OCI-LY7 (cell line): ENCODE measurements at regions not wholly inside any gene's neighbourhood (a gene's known extent, or its start where the extent isn't known, plus 50 kb on each side); places are given as distances from the start of the nearest gene placed in this dataset.

Source experiments
- EZH2phosphoT487 ChIP-seq: fragments of 200-600 bp; sonication (generic); IDR thresholded peaks from 2 replicates; pipeline ENCODE4 v1.6.1; 2018; ENCODE audit warnings: low read depth, borderline replicate concordance, mild to moderate bottlenecking, mixed run types, antibody characterized with exemption, low read length, moderate library complexity, mixed read lengths
- TF ChIP-seq, protein P1 (sequence below): fragments of 200-600 bp; sonication (generic); conservative IDR thresholded peaks from 2 replicates; pipeline ENCODE4 v1.5.1; 2014; ENCODE audit warnings: mild to moderate bottlenecking, antibody characterized with exemption, low read length, moderate library complexity, mixed read lengths

DNA sequence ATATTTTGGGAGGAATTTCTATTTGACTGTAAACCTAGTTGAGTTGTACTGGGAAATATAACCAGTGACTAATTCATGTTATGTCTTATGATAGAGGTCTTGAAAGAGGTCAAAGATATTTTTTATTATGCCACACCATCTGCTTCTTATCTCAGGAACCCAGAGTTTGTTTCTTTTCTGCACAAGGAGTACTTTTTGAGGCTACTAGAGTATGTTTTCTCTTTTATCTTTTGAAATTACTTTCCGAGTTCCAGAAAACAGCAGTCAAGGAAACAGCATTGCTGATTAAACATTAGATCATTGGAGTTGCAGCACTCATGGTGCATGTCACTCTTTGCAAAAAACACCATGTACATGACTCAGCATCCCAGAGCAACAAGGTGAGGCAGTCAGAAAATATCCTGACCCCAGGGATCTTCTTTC is 645.8 kb upstream of the NR2F2 start:
- TF ChIP-seq, protein P1, sequence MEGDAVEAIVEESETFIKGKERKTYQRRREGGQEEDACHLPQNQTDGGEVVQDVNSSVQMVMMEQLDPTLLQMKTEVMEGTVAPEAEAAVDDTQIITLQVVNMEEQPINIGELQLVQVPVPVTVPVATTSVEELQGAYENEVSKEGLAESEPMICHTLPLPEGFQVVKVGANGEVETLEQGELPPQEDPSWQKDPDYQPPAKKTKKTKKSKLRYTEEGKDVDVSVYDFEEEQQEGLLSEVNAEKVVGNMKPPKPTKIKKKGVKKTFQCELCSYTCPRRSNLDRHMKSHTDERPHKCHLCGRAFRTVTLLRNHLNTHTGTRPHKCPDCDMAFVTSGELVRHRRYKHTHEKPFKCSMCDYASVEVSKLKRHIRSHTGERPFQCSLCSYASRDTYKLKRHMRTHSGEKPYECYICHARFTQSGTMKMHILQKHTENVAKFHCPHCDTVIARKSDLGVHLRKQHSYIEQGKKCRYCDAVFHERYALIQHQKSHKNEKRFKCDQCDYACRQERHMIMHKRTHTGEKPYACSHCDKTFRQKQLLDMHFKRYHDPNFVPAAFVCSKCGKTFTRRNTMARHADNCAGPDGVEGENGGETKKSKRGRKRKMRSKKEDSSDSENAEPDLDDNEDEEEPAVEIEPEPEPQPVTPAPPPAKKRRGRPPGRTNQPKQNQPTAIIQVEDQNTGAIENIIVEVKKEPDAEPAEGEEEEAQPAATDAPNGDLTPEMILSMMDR, result no peak
- TF ChIP-seq EZH2phosphoT487, result no peak
